ENCODE measurements at regions not wholly inside any gene's neighbourhood (a gene's known extent, or its start where the extent isn't known, plus 50 kb on each side); places are given as distances from the start of the nearest gene placed in this dataset.
A peak's percentile ranks its signal among the peaks of the same experiment; 100 is the strongest.

- no peak overlapping the region for H3K4me3 ChIP-seq
- no peak for TF ChIP-seq POLR2A (IDR thresholded peaks at IDR 0.05)
- H3K36me3 ChIP-seq: no peaks in the 10 kb centered on the region
- intact Hi-C loops (cut with DNase I): no loop called here
- no peak overlapping the region for H3K27ac ChIP-seq
- no peaks in the 10 kb centered on the region for H3K4me1 ChIP-seq
- no peak for DNase-seq (ENCODE audit: extremely low spot score in 2 of 2)
- H3K9me3 ChIP-seq: no peaks in the 10 kb centered on the region
- no peaks in the 10 kb centered on the region for H3K27me3 ChIP-seq
Observed at GRCh38 chr1:105730701-105731100, 1325.8 kb upstream of the PRMT6 start.

DNA sequence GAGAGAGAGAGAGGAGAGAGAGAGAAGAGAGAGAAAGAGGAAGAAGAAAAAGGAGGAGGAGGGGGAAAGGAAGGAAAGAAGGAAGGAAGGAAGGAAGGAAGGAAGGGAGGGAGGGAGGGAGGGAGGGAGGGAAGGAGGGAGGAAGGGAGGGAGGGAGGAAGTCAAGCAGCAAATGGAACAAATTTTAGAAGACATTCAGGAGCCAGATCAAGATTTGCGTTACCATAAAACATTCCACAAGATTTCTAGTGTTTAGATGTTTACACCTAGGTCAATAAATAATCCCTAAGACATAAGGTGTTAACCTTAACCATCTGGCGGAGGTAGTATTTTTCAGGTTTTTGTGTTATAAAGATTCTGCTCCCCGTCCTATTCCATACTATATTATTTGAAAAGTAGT is 1320.1 kb upstream of the PRMT6 start:
- H3K4me3 ChIP-seq: no peak overlapping the region
- no peaks in the 10 kb centered on the region for H3K27me3 ChIP-seq
- H3K36me3 ChIP-seq: no peaks in the 10 kb centered on the region
- H3K9me3 ChIP-seq: no peaks in the 10 kb centered on the region
- intact Hi-C loops (cut with DNase I): no loop called here
- no peaks in the 10 kb centered on the region for H3K4me1 ChIP-seq
- DNase-seq (ENCODE audit: extremely low spot score in 2 of 2): no peak
- no peak overlapping the region for H3K27ac ChIP-seq
- TF ChIP-seq POLR2AphosphoS5 (IDR thresholded peaks at IDR 0.05; ENCODE audit: insufficient read depth in 1 of 2, low read depth in 1 of 2): no peak
- no peak for TF ChIP-seq POLR2A (IDR thresholded peaks at IDR 0.05)
- TF ChIP-seq, protein P1, sequence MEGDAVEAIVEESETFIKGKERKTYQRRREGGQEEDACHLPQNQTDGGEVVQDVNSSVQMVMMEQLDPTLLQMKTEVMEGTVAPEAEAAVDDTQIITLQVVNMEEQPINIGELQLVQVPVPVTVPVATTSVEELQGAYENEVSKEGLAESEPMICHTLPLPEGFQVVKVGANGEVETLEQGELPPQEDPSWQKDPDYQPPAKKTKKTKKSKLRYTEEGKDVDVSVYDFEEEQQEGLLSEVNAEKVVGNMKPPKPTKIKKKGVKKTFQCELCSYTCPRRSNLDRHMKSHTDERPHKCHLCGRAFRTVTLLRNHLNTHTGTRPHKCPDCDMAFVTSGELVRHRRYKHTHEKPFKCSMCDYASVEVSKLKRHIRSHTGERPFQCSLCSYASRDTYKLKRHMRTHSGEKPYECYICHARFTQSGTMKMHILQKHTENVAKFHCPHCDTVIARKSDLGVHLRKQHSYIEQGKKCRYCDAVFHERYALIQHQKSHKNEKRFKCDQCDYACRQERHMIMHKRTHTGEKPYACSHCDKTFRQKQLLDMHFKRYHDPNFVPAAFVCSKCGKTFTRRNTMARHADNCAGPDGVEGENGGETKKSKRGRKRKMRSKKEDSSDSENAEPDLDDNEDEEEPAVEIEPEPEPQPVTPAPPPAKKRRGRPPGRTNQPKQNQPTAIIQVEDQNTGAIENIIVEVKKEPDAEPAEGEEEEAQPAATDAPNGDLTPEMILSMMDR (IDR thresholded peaks at IDR 0.05): no peak

DNA sequence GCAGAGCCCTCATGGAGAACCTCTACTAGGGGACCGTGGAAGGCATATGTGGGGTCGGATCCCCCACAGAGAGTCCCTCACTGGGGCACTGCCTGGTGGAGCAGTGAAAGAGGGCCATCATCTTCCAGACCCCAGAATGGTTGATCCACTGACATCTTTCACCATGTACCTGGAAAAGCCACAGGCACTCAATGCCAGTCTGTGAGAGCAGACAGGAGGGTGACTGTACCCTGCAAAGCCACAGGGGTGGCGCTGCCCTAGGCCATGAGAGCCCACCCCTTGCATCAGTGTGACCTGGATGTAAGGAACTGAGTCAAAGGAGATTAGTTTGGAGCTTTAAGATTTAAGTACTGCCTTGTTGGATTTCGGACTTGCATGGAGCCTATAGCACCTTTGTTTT is 1276.7 kb upstream of the PRMT6 start:
- TF ChIP-seq POLR2A (IDR thresholded peaks at IDR 0.05): no peak
- TF ChIP-seq, protein P1 (IDR thresholded peaks at IDR 0.05): no peak
- no peak for TF ChIP-seq POLR2AphosphoS5 (IDR thresholded peaks at IDR 0.05; ENCODE audit: insufficient read depth in 1 of 2, low read depth in 1 of 2)
- no peaks in the 10 kb centered on the region for H3K9me3 ChIP-seq
- DNase-seq (ENCODE audit: extremely low spot score in 2 of 2): no peak
- no peaks in the 10 kb centered on the region for H3K36me3 ChIP-seq
- H3K27ac ChIP-seq: no peak overlapping the region
- H3K4me3 ChIP-seq: no peak overlapping the region
- H3K27me3 ChIP-seq: no peaks in the 10 kb centered on the region
- no peaks in the 10 kb centered on the region for H3K4me1 ChIP-seq
- intact Hi-C loops (cut with DNase I): no loop called here

DNA sequence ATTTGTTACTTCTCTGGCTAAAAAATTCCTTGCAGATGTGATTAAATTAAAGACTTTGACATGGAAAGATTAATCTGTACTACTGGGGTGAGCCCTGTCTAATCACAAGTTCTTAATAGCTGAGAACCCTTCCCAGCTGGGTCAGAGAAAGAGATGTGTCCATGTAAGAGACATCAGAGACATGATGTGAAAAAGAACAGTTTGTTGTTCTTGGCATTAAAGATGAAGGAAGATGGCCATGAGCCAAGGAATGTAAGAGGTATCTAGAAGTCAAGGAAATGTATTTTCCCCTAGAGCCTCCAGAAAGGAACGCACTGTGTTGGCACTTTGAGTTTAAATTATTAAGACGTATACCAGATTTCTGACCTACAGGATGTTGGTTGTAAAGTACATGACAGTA is 1271.5 kb upstream of the PRMT6 start:
- Histone ChIP-seq H3K36me3 (no peaks in the 10 kb centered on the region), H3K27ac (no peak overlapping the region), H3K9me3 (no peaks in the 10 kb centered on the region), H3K27me3 (no peaks in the 10 kb centered on the region), H3K4me3 (no peak overlapping the region), H3K4me1 (no peaks in the 10 kb centered on the region)
- TF ChIP-seq POLR2A (IDR thresholded peaks at IDR 0.05) (no peak), POLR2AphosphoS5 (IDR thresholded peaks at IDR 0.05; ENCODE audit: insufficient read depth in 1 of 2, low read depth in 1 of 2) (no peak)
- TF ChIP-seq, protein P1 (IDR thresholded peaks at IDR 0.05): no peak
- DNase-seq (ENCODE audit: extremely low spot score in 2 of 2): no peak
- intact Hi-C loops (cut with DNase I): no loop called here

DNA sequence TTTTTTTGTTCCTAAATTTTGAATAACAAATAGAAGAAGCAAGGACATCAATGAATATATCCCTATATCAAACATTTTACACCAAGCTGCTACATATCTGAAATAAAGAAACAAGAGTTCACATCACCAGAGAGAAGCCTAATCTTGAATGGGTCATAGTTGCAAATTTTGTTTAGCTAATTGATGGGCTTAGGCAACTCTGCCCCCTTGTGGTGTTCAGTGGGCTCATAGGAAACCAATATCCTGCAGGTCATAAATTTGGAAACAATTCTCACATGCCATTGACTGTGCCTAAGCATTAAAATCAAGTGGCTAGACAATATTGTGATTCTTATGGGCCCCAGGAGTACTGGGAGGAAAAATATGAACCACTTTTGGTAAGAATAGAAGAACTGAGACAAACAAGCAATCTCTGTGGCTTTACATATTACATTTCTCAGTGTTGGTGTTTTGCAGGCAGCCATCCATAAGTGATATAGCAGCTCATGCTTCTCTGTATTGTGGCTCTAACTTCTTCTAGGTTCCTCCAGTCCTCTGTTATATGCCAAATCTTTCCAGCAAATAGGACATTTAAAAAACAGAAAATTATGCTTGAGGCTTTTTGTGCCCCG is 1262.8 kb upstream of the PRMT6 start:
- intact Hi-C loops (cut with DNase I): no loop called here
- no peak for DNase-seq (ENCODE audit: extremely low spot score in 2 of 2)
- Histone ChIP-seq H3K27me3 (no peaks in the 10 kb centered on the region), H3K27ac (no peak overlapping the region), H3K4me3 (no peak overlapping the region), H3K9me3 (no peaks in the 10 kb centered on the region), H3K4me1 (no peaks in the 10 kb centered on the region), H3K36me3 (no peaks in the 10 kb centered on the region)
- TF ChIP-seq, protein P1 (IDR thresholded peaks at IDR 0.05): peak in 1 of 3 experiments; percentile 25
- no peak for TF ChIP-seq POLR2A (IDR thresholded peaks at IDR 0.05)
